ENCODE measurements at regions not wholly inside any gene's neighbourhood (a gene's known extent, or its start where the extent isn't known, plus 50 kb on each side); places are given as distances from the start of the nearest gene placed in this dataset.

GRCh38 chr19:56994251-56995017 is 125.4 kb upstream of the USP29 start:
- no peak for DNase-seq (ENCODE audit: low read depth in 2 of 2)
- no peak overlapping the region for H3K4me3 ChIP-seq (replicated peaks in 1 of 2; ENCODE audit: low read depth in 2 of 2, low read length in 2 of 2)
- no peak for TF ChIP-seq CTCF (IDR thresholded peaks at IDR 0.05; ENCODE audit: low read depth, low read length)

- no peak for TF ChIP-seq CTCF (IDR thresholded peaks at IDR 0.05; ENCODE audit: low read depth, low read length)
- no peak for DNase-seq (ENCODE audit: low read depth in 2 of 2)
- no peak overlapping the region for H3K4me3 ChIP-seq (replicated peaks in 1 of 2; ENCODE audit: low read depth in 2 of 2, low read length in 2 of 2)
These were observed 124.5 kb upstream of the USP29 start for GRCh38 chr19:56995303-56995702.

GRCh38 chr19:57002195-57002601 is 117.6 kb upstream of the USP29 start:
- TF ChIP-seq CTCF (IDR thresholded peaks at IDR 0.05; ENCODE audit: low read depth, low read length): no peak
- no peak for DNase-seq (ENCODE audit: low read depth in 2 of 2)
- no peak overlapping the region for H3K4me3 ChIP-seq (replicated peaks in 1 of 2; ENCODE audit: low read depth in 2 of 2, low read length in 2 of 2)

- H3K4me3 ChIP-seq (replicated peaks in 1 of 2; ENCODE audit: low read depth in 2 of 2, low read length in 2 of 2): no peak overlapping the region
- TF ChIP-seq CTCF (IDR thresholded peaks at IDR 0.05; ENCODE audit: low read depth, low read length): no peak
- no peak for DNase-seq (ENCODE audit: low read depth in 2 of 2)
These were observed 117.1 kb upstream of the USP29 start for GRCh38 chr19:57002710-57003109.

GRCh38 chr19:57004418-57004817 is 115.4 kb upstream of the USP29 start:
- H3K4me3 ChIP-seq (replicated peaks in 1 of 2; ENCODE audit: low read depth in 2 of 2, low read length in 2 of 2): no peak overlapping the region
- DNase-seq (ENCODE audit: low read depth in 2 of 2): no peak
- no peak for TF ChIP-seq CTCF (IDR thresholded peaks at IDR 0.05; ENCODE audit: low read depth, low read length)

GRCh38 chr19:57008432-57008831 is 111.4 kb upstream of the USP29 start:
- DNase-seq (ENCODE audit: low read depth in 2 of 2): no peak
- no peak for TF ChIP-seq CTCF (IDR thresholded peaks at IDR 0.05; ENCODE audit: low read depth, low read length)

GRCh38 chr19:57010541-57010940 is 109.2 kb upstream of the USP29 start:
- no peak overlapping the region for H3K4me3 ChIP-seq (replicated peaks in 1 of 2; ENCODE audit: low read depth in 2 of 2, low read length in 2 of 2)
- no peak for DNase-seq (ENCODE audit: low read depth in 2 of 2)
- TF ChIP-seq CTCF (IDR thresholded peaks at IDR 0.05; ENCODE audit: low read depth, low read length): no peak

More at GRCh38 chr19:57008432-57008831, 111.4 kb upstream of the USP29 start:
- no peak overlapping the region for H3K4me3 ChIP-seq (replicated peaks in 1 of 2; ENCODE audit: low read depth in 2 of 2, low read length in 2 of 2)
